GM21390 (cell line): ENCODE measurements at regions not wholly inside any gene's neighbourhood (a gene's known extent, or its start where the extent isn't known, plus 50 kb on each side); places are given as distances from the start of the nearest gene placed in this dataset.

Experiments
- ATAC-seq: cut with Tn5 transposase; IDR thresholded peaks from one replicate; pipeline ENCODE4 v1.9.1; 2021; ENCODE audit not compliant: unreplicated experiment

- peak; percentile 54 for ATAC-seq
Observed at GRCh38 chr10:60572511-60573194, 183.0 kb upstream of the ANK3 start.

GRCh38 chr10:60570896-60571295, 181.2 kb upstream of the ANK3 start:
- ATAC-seq = no peak

GRCh38 chr10:60570272-60570865, 180.7 kb upstream of the ANK3 start:
- no peak for ATAC-seq

- no peak for ATAC-seq
Observed at GRCh38 chr10:60569681-60570080, 180.0 kb upstream of the ANK3 start.

- ATAC-seq = no peak
Observed at GRCh38 chr10:60566096-60566495, 176.4 kb upstream of the ANK3 start.

DNA sequence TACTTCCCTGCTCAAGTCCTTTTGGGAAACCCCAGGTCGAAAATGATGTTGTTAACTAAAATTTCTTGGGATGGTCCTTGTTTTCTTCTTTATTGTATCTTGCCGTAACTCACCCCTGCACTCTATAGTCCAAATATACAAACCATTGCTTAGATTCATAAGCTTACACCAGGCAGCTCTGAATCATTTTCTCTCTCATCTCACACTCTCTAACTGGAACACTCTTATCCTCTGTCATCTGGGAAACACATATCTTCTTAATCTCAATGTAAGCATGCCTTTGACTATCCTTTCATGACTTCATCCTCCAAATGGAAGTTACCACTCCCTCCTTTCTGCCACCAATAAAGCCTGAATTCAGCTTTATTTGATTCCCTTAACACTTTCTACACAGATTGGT, 175.8 kb upstream of the ANK3 start:
- ATAC-seq = no peak

GRCh38 chr10:60564475-60564874, 174.8 kb upstream of the ANK3 start:
- no peak for ATAC-seq

GRCh38 chr10:60560451-60560850, 170.8 kb upstream of the ANK3 start:
- no peak for ATAC-seq

GRCh38 chr10:60555700-60556099, 166.0 kb upstream of the ANK3 start:
- no peak for ATAC-seq

GRCh38 chr10:60549686-60550085, 160.0 kb upstream of the ANK3 start:
- peak; percentile 61 for ATAC-seq

DNA sequence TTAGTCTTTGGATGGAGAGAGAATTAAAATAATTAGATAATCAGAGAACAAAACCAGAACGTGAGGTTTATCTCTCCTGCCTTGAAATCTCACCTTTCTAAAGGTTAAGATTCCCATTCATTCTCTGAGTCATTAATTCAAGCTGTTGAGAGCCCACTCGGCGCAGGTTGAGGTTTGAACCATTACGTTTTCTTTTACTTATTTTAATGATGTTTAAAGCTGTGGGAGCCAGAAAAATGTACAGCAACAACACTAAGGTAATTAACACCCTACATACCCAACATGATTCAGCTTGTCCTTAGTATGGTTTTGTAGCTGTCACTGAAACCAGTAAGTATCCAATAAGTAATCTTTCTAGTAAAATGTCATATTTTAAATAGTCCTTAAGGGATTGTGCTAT, 153.0 kb upstream of the ANK3 start:
- ATAC-seq = no peak

- ATAC-seq = no peak
Observed at GRCh38 chr10:60541451-60541850, 151.8 kb upstream of the ANK3 start.

DNA sequence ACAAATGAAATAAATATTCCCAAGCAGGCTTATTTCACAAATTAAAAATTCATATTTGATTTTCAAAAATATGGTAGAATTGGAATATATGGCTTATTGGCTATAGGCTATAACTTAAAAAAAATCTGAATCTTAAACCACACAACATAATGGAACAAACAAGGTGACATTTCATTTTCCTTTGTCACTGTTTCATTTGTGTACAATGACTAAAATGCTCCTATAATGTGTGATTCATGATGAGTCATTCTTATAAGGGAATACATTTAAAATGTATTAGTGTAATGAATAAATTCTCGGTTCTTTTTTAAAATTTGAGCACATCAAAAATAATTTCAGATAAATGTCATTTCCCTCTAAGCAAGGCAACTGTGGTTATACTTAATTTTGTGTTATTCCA, 148.0 kb upstream of the ANK3 start:
- no peak for ATAC-seq

- ATAC-seq = no peak
Observed at GRCh38 chr10:60536529-60537114, 146.9 kb upstream of the ANK3 start.

DNA sequence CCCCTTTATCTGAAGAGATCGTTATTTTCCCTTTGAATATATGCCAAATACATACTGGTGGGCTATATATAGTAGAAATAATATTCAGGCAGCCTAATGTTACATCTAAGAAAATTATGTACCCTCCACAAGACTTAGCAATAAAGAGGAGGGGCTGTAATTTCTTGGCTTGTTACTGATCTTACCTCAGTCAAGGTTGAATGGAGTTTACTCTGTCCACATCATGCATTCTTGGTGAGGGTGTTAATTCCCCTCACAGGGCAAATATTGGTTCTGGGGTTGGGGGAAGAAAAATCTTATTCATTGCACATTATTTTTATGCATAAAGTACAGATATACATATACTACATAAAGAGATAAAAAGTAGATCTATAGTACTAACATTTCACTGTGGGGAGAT, 145.8 kb upstream of the ANK3 start:
- no peak for ATAC-seq

GRCh38 chr10:60534761-60535389, 145.2 kb upstream of the ANK3 start:
- peak; percentile 49 for ATAC-seq

DNA sequence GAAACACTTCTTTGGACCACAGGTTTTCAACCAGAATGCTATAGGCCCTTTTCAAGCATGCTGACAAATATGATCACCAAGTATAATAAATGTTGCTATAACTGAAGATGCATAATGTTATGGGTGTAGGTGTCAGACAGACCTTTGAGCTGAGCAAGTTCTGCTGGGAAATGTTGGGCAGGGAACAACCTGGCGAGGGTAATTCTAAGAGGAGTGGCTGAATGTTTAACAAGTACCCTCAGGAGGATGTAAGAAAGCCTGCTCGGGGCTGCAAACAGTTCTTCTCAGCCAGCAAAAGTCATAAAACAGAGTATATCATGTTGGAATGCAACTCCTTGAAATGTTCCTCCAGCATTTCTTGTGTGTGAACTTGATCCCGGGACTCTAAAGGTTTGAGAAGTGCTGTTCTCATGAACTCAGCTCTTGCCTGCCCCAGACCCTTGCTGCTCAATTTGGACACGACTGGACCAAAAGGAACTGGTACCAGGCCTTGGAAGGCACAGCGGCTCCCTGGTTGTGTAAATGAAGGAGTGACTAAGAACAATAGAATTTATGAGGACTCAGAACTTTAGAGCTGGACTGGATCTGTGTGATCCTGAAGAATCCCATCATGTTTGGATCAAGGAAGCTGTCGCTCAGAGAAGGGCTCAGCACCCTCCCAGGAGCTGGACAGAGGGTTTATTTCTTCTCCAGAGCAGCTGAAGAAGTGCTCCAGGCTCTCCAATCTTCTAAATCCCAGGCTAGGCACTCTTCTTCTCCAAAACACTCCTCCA, 143.2 kb upstream of the ANK3 start:
- no peak for ATAC-seq

DNA sequence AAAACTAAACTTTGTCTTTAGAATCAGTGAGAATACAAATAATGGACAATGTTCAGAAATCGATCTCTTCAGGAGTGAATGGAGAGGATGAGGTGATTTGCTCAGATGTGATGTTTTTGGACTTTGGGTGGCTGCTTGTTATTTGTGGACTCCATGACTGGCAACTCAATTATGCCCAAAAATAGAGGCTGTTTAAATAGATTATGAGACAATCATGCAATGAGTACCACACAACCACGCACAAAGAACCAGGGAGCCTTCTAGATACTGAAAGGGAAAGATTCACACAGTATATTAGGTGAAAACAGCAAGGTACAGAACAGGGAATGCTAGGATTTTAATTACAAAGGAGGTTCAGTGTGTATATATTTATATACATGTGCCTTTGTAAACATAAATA, 141.3 kb upstream of the ANK3 start:
- no peak for ATAC-seq

GRCh38 chr10:60527676-60528075, 138.0 kb upstream of the ANK3 start:
- no peak for ATAC-seq

DNA sequence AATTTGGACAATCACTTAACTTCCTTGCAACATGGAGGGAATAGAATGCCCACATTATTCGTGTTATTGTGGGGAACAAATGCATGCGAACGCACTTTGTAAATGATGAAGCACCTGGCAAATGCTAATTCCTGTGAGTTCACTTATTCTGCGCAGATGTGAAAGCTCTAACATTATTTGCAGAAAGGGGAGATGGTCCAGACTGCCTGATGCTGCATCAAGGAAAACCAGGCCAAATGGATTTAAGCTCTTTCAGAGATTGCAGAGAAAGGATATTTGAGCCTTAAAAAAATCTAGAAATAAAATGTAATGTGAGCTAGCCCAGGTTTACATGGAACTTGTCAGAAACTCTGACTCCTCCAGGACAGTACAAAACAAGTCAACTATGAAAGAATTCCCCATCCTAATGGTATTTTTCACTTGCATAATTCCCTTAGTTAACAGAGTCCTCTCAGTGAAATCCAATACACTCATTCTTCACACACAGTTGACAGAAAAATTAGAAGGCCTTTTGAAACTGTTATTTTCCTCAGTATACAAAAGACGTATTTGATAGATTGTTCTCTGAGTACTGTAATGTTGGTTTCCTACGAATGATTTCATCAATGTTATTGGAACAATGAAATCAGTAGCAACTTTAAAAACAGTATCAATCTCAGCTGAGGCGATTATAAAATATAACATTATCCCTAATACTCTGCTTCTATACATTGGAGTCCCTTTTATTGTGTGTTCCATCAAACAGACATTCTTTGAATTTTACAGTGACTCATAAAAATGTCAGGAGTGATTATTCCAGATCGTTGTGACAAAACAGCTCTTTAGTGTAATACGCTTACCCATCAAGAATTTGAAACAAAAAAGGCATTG, 136.3 kb upstream of the ANK3 start:
- ATAC-seq = no peak
